ENCODE measurements at regions not wholly inside any gene's neighbourhood (a gene's known extent, or its start where the extent isn't known, plus 50 kb on each side); places are given as distances from the start of the nearest gene placed in this dataset.

GRCh38 chr3:194061421-194062030 is 74.4 kb upstream of the HES1 start:
- no peak for TF ChIP-seq CTCF (IDR thresholded peaks at IDR 0.05; ENCODE audit: low read depth, low read length, poor library complexity, severe bottlenecking)
- TF ChIP-seq EZH2phosphoT487 (IDR thresholded peaks at IDR 0.05; ENCODE audit: borderline replicate concordance, low read length), result no peak
